SK-N-SH (cell line): ENCODE measurements at regions not wholly inside any gene's neighbourhood (a gene's known extent, or its start where the extent isn't known, plus 50 kb on each side); places are given as distances from the start of the nearest gene placed in this dataset.

ENCODE experiments used
- CTCF ChIA-PET: fragments of 300-600, 350-600 bp; formaldehyde crosslinking; extraction: SDS; loops from one replicate; lab custom pipeline; 2021; lab: Yijun Ruan, JAX
- POLR2A ChIA-PET: fragments of 350-600 bp; sonication (Branson Sonifier 250); formaldehyde crosslinking; extraction: SDS; loops from one replicate; lab custom pipeline; 2020; ENCODE audit warnings: antibody characterized with exemption, inconsistent platforms; lab: Yijun Ruan, JAX
- DNase-seq: peaks from one replicate; pipeline ENCODE4 v3.0.0; 2012
- H2AFZ ChIP-seq: fragments of 200-600 bp; sonication (generic); 2 replicates; pipeline ENCODE4 v1.8.1; 2016; ENCODE audit warnings: antibody characterized with exemption, mild to moderate bottlenecking, low read depth
- H3F3A ChIP-seq: fragments of 200-600 bp; sonication (generic); replicated peaks from 2 replicates; pipeline ENCODE3; 2016; ENCODE audit warnings: antibody characterized with exemption, mild to moderate bottlenecking; ENCODE audit not compliant: insufficient read depth
- H3K27ac ChIP-seq, 2 experiments: fragments of 200-500 bp in 1 of 2; fragments of 200-600 bp in 1 of 2; sonication (Bioruptor generic) in 1 of 2; sonication (generic), shearing (Covaris generic) in 1 of 2; 2 replicates each; pipeline versions ENCODE4 v1.5.1 to v1.6.1; 2014 to 2016; ENCODE audit warnings: low read depth in 2 of 2, inconsistent platforms in 1 of 2, low read length in 1 of 2, mild to moderate bottlenecking in 1 of 2, mixed read lengths in 1 of 2
- H3K27me3 ChIP-seq: fragments of 200-600 bp; sonication (generic), shearing (Covaris generic); 2 replicates; pipeline ENCODE4 v1.6.1; 2016; ENCODE audit warnings: mixed run types; ENCODE audit not compliant: insufficient read depth
- H3K36me3 ChIP-seq, 2 experiments: fragments of 200-500 bp in 1 of 2; fragments of 200-600 bp in 1 of 2; sonication (Bioruptor generic) in 1 of 2; sonication (generic) in 1 of 2; replicated peaks in 1 of 2; 2 replicates each; pipeline versions ENCODE3 to v1.5.1; 2014 to 2016; ENCODE audit warnings: low read length in 1 of 2, mild to moderate bottlenecking in 1 of 2; ENCODE audit not compliant: insufficient read depth in 2 of 2, control insufficient read depth in 1 of 2
- H3K4me1 ChIP-seq, 2 experiments: fragments of 200-500 bp in 1 of 2; fragments of 200-600 bp in 1 of 2; sonication (Bioruptor generic) in 1 of 2; sonication (generic), shearing (Covaris generic) in 1 of 2; 2 replicates each; pipeline versions ENCODE4 v1.5.1 to v1.6.1; 2014 to 2016; ENCODE audit warnings: low read depth in 1 of 2, low read length in 1 of 2, mixed run types in 1 of 2; ENCODE audit not compliant: insufficient read depth in 2 of 2, control insufficient read depth in 1 of 2
- H3K4me2 ChIP-seq: fragments of 200-600 bp; sonication (generic), shearing (Covaris generic); 2 replicates; pipeline ENCODE4 v1.6.1; 2017; ENCODE audit warnings: mixed run types
- H3K4me3 ChIP-seq, 2 experiments: fragments of 200-500 bp in 1 of 2; fragments of 200-600 bp in 1 of 2; sonication (Bioruptor generic) in 1 of 2; sonication (generic), shearing (Covaris generic) in 1 of 2; 2 replicates each; pipeline versions ENCODE4 v1.5.1 to v1.8.1; 2014 to 2016; ENCODE audit warnings: low read depth in 2 of 2, inconsistent platforms in 1 of 2, low read length in 1 of 2, mild to moderate bottlenecking in 1 of 2, mixed read lengths in 1 of 2, moderate library complexity in 1 of 2
- H3K79me2 ChIP-seq: fragments of 200-600 bp; sonication (generic); 2 replicates; pipeline ENCODE4 v1.8.1; 2017; ENCODE audit warnings: mild to moderate bottlenecking; ENCODE audit not compliant: insufficient read depth
- H3K9ac ChIP-seq: fragments of 200-600 bp; sonication (generic); 2 replicates; pipeline ENCODE4 v1.6.1; 2017; ENCODE audit warnings: mixed run types
- H3K9me2 ChIP-seq: fragments of 200-600 bp; sonication (generic); 2 replicates; pipeline ENCODE4 v1.6.1; 2017; ENCODE audit warnings: mixed run types
- H3K9me3 ChIP-seq: fragments of 200-600 bp; sonication (generic); 2 replicates; pipeline ENCODE4 v1.6.1; 2017; ENCODE audit warnings: mixed run types, mild to moderate bottlenecking, moderate library complexity
- H4K20me1 ChIP-seq: fragments of 200-600 bp; sonication (generic); 2 replicates; pipeline ENCODE4 v1.6.1; 2017; ENCODE audit warnings: mild to moderate bottlenecking, mixed run types; ENCODE audit not compliant: insufficient read depth
- CTCF ChIP-seq: fragments of 200-600 bp; sonication (generic); IDR thresholded peaks from 2 replicates; pipeline ENCODE4 v1.6.1; 2017; ENCODE audit warnings: antibody characterized with exemption, mild to moderate bottlenecking, moderate library complexity
- FOXJ3 ChIP-seq: sonication (generic); formaldehyde crosslinking; IDR thresholded peaks from 2 replicates; pipeline ENCODE4 v1.5.1; 2020; ENCODE audit warnings: mild to moderate bottlenecking, missing genetic modification reagents
- POLR2AphosphoS5 ChIP-seq: IDR thresholded peaks from 2 replicates; pipeline ENCODE4 v1.6.1; 2012; ENCODE audit warnings: low read depth, low read length
- RXRA ChIP-seq: IDR thresholded peaks from 2 replicates; pipeline ENCODE4 v1.4.0; 2012; ENCODE audit warnings: low read depth, mild to moderate bottlenecking, borderline replicate concordance
- SIN3A ChIP-seq: IDR thresholded peaks from 2 replicates; pipeline ENCODE4 v1.6.1; 2012; ENCODE audit warnings: low read depth, mild to moderate bottlenecking, low read length, moderate library complexity, borderline replicate concordance
- SMC3 ChIP-seq: IDR thresholded peaks from 2 replicates; pipeline ENCODE4 v1.6.1; 2012; ENCODE audit warnings: low read depth, low read length, improper control_type of control experiment
- TEAD4 ChIP-seq: IDR thresholded peaks from 2 replicates; pipeline ENCODE4 v1.4.0; 2012; ENCODE audit warnings: mild to moderate bottlenecking, borderline replicate concordance; ENCODE audit not compliant: insufficient read depth
- USF2 ChIP-seq: fragments of 150-350 bp; IDR thresholded peaks from 2 replicates; pipeline ENCODE4 v1.6.1; 2017; ENCODE audit warnings: antibody characterized with exemption, low read length, low read depth, borderline replicate concordance
- WGBS: methylation state at CpG from one replicate; pipeline ENCODE4 v1.1.6; 2017; ENCODE audit warnings: low lambda C conversion rate; 5-methylcytosine and 5-hydroxymethylcytosine counted together
- TF ChIP-seq, protein P1 (sequence below): IDR thresholded peaks from 2 replicates; pipeline ENCODE4 v1.4.0; 2012; ENCODE audit warnings: low read depth, borderline replicate concordance

DNA sequence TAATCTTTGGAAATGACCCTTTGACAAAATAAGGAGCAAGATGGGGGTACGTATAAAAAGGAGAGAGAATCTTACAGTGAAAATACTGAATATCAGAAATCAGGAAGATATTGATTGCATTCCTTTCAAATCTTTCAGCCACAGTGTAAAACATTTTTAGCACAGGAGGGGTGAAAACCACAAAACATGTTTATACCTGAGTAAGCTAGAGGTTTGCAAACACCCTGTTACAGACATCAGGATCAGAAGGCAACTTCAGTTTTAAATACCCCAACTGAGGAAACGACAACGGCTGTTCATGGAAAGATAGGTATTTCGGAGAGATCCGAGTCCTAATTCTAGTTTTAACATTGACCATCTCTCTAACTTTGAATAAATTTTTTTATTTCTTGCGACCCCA lies 69.1 kb upstream of the ITGB1 start:
- no peaks in the 10 kb centered on the region for H4K20me1 ChIP-seq
- ChIA-PET POLR2A (no interaction called here), CTCF (interaction anchor here (0.6 kb wide), 1 partner anchor 555 kb away, joined by 3 read pairs; no protein-coding TSS in a partner anchor)
- H3K27ac ChIP-seq = no peak overlapping the region
- H3K4me3 ChIP-seq = no peak overlapping the region
- no peaks in the 10 kb centered on the region for H3K9me3 ChIP-seq
- no peak overlapping the region for H3K9ac ChIP-seq
- WGBS = 95% methylated on average over 6 of the region's 6 CpGs
- H3K9me2 ChIP-seq = no peaks in the 10 kb centered on the region
- H3K4me2 ChIP-seq = no peak overlapping the region
- no peaks in the 10 kb centered on the region for H3K36me3 ChIP-seq
- no peak for DNase-seq
- H3K27me3 ChIP-seq = no peaks in the 10 kb centered on the region
- H3K79me2 ChIP-seq = no peaks in the 10 kb centered on the region
- no peak overlapping the region for H2AFZ ChIP-seq
- peaks cover 4% of the 10 kb centered on the region for H3F3A ChIP-seq
- TF ChIP-seq RXRA (no peak), FOXJ3 (no peak), SMC3 (no peak), SIN3A (no peak), POLR2AphosphoS5 (no peak), TEAD4 (no peak), USF2 (no peak), CTCF (no peak)
- H3K4me1 ChIP-seq = peaks cover 0 to 4% of the 10 kb centered on the region in 2 experiments; a peak in 1 of 4 replicates

- Histone ChIP-seq H3K9me3 (no peaks in the 10 kb centered on the region), H3K9ac (no peak overlapping the region), H3K9me2 (no peaks in the 10 kb centered on the region), H2AFZ (no peak overlapping the region), H3F3A (no peaks in the 10 kb centered on the region), H3K4me1 (no peaks in the 10 kb centered on the region), H3K79me2 (no peaks in the 10 kb centered on the region), H3K4me2 (no peak overlapping the region), H3K27me3 (no peaks in the 10 kb centered on the region), H4K20me1 (no peaks in the 10 kb centered on the region), H3K4me3 (no peak overlapping the region), H3K36me3 (no peaks in the 10 kb centered on the region), H3K27ac (no peak overlapping the region)
- WGBS = 68% methylated on average over 3 of the region's 3 CpGs
- TF ChIP-seq, protein P1, sequence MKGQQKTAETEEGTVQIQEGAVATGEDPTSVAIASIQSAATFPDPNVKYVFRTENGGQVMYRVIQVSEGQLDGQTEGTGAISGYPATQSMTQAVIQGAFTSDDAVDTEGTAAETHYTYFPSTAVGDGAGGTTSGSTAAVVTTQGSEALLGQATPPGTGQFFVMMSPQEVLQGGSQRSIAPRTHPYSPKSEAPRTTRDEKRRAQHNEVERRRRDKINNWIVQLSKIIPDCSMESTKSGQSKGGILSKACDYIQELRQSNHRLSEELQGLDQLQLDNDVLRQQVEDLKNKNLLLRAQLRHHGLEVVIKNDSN = no peak
- DNase-seq = no peak
- ChIA-PET POLR2A (no interaction called here), CTCF (interaction anchor here (0.6 to 0.9 kb wide), 2 partner anchors 18 to 555 kb away, joined by 3 to 4 read pairs; no protein-coding TSS in a partner anchor)
These were observed 68.4 kb upstream of the ITGB1 start for GRCh38 chr10:33026422-33026821.
